Type B pancreatic cell (in vitro differentiated cells): ENCODE measurements at regions not wholly inside any gene's neighbourhood (a gene's known extent, or its start where the extent isn't known, plus 50 kb on each side); places are given as distances from the start of the nearest gene placed in this dataset.

ENCODE experiments used
- DNase-seq: peaks from one replicate; pipeline ENCODE4 v3.0.0; 2021; ENCODE audit warnings: mixed read lengths; ENCODE audit not compliant: unreplicated experiment; ENCODE audit errors: extremely low spot score
- H3K27ac Mint-ChIP-seq: 2 replicates; pipeline ENCODE4 v1.8.0; 2021; ENCODE audit warnings: mild to moderate bottlenecking, mixed read lengths
- H3K27me3 Mint-ChIP-seq: 2 replicates; pipeline ENCODE4 v1.8.0; 2021; ENCODE audit warnings: mixed read lengths
- H3K36me3 Mint-ChIP-seq: 2 replicates; pipeline ENCODE4 v1.8.0; 2021; ENCODE audit warnings: mixed read lengths
- H3K4me1 Mint-ChIP-seq: one replicate; pipeline ENCODE4 v1.8.0; 2021; ENCODE audit warnings: mixed read lengths; ENCODE audit not compliant: unreplicated experiment
- H3K4me3 Mint-ChIP-seq: 2 replicates; pipeline ENCODE4 v1.8.0; 2021; ENCODE audit warnings: mild to moderate bottlenecking, mixed read lengths
- H3K9me3 Mint-ChIP-seq: 2 replicates; pipeline ENCODE4 v1.8.0; 2021; ENCODE audit warnings: mixed read lengths
- TF ChIP-seq, protein P1 (sequence below): fragments of 200-600 bp; sonication (generic); conservative IDR thresholded peaks from 2 replicates; pipeline ENCODE4 v1.5.0; 2021; ENCODE audit warnings: antibody characterized with exemption, mild to moderate bottlenecking

DNA sequence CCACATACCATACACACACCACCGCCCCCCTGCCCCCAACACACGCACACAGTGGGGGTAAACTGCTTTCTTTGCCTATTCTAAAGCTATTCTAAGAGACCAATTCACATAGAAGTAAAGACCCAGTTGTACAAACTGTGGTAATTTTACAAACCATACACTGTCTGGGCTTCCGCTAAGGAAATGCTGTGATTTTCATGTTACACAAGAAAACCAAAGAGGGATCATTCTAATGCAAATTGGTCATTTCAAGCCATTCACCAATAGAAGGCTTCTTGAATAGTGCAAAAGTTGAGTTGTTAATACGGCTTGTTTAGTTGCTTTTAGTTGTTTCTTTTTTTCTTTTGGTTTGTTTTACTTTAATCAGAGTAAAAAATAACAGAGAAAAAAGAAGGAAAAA, 202.8 kb downstream of the EFNB2 start:
- no peak overlapping the region for H3K27ac Mint-ChIP-seq
- no peak overlapping the region for H3K4me3 Mint-ChIP-seq
- H3K36me3 Mint-ChIP-seq = no peaks in the 10 kb centered on the region
- no peak for DNase-seq
- TF ChIP-seq, protein P1, sequence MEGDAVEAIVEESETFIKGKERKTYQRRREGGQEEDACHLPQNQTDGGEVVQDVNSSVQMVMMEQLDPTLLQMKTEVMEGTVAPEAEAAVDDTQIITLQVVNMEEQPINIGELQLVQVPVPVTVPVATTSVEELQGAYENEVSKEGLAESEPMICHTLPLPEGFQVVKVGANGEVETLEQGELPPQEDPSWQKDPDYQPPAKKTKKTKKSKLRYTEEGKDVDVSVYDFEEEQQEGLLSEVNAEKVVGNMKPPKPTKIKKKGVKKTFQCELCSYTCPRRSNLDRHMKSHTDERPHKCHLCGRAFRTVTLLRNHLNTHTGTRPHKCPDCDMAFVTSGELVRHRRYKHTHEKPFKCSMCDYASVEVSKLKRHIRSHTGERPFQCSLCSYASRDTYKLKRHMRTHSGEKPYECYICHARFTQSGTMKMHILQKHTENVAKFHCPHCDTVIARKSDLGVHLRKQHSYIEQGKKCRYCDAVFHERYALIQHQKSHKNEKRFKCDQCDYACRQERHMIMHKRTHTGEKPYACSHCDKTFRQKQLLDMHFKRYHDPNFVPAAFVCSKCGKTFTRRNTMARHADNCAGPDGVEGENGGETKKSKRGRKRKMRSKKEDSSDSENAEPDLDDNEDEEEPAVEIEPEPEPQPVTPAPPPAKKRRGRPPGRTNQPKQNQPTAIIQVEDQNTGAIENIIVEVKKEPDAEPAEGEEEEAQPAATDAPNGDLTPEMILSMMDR = no peak
- no peaks in the 10 kb centered on the region for H3K9me3 Mint-ChIP-seq
- no peaks in the 10 kb centered on the region for H3K27me3 Mint-ChIP-seq
- H3K4me1 Mint-ChIP-seq = no peaks in the 10 kb centered on the region

DNA sequence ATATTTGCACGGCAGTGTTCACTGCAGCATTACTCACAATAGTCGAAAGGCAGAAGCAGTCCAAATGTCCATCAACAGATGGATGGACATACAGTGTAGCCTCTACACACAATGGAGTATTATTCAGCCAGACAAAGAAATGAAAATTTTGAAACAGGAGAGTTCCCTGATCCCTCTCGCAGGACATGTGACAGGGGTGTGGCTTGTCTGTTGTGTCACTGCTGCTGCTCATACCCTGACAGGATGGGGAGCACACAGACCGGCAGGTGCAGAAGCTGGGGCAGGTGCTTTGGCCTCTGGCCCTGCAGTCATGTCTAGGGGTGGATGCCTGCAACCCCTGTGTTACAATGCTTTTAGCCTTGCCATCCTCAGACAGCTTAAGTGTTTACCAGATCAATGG, 204.3 kb downstream of the EFNB2 start:
- no peak overlapping the region for H3K27ac Mint-ChIP-seq
- H3K4me1 Mint-ChIP-seq = no peaks in the 10 kb centered on the region
- TF ChIP-seq, protein P1 = no peak
- H3K27me3 Mint-ChIP-seq = no peaks in the 10 kb centered on the region
- H3K36me3 Mint-ChIP-seq = no peaks in the 10 kb centered on the region
- no peak overlapping the region for H3K4me3 Mint-ChIP-seq
- DNase-seq = no peak
- H3K9me3 Mint-ChIP-seq = no peaks in the 10 kb centered on the region

DNA sequence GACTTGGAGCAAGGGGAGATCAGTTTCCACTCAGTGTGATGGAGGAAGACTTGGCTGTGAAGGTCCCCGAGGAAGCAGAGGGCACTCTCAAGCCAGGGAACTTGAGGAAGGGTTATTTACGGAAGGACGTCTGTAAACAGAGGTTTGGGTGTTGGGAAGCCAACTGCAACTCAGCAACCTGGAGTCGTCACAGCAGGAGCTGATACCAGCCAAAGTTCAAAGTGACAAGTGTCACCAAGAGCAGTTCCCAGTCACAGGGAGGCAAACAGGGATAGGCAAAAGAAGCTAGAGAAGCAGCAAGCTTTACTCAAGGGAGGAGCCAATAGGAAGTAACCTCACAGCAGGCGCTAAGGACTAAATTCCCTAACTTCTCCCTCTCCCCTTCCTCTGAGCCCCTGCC, 205.5 kb downstream of the EFNB2 start:
- no peaks in the 10 kb centered on the region for H3K27me3 Mint-ChIP-seq
- no peak for DNase-seq
- no peaks in the 10 kb centered on the region for H3K4me1 Mint-ChIP-seq
- no peak overlapping the region for H3K4me3 Mint-ChIP-seq
- no peak overlapping the region for H3K27ac Mint-ChIP-seq
- TF ChIP-seq, protein P1 = no peak
- H3K36me3 Mint-ChIP-seq = no peaks in the 10 kb centered on the region
- no peaks in the 10 kb centered on the region for H3K9me3 Mint-ChIP-seq

DNA sequence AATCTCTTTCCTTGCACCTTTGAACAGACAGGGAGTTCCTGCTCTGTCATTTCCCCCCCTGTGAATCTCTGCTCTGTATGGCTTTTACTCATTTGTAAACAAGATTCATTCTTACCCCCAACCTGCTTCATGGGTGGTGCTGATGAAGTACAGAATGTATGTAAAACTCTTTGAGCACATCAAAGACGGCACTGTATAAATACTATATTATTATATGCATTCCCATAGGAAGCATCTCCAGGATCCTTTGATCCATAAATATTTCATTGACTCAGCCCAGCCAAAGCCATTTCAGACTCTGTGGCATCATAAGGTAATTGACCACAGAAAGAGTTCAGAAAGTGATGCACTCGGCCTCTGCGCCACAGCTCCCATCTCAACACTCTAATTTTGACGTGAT, 208.7 kb downstream of the EFNB2 start:
- DNase-seq = no peak
- H3K4me3 Mint-ChIP-seq = no peak overlapping the region
- H3K4me1 Mint-ChIP-seq = no peaks in the 10 kb centered on the region
- H3K27me3 Mint-ChIP-seq = no peaks in the 10 kb centered on the region
- TF ChIP-seq, protein P1 = no peak
- H3K27ac Mint-ChIP-seq = no peak overlapping the region
- H3K9me3 Mint-ChIP-seq = peaks cover 16% of the 10 kb centered on the region
- H3K36me3 Mint-ChIP-seq = peaks cover 10% of the 10 kb centered on the region

DNA sequence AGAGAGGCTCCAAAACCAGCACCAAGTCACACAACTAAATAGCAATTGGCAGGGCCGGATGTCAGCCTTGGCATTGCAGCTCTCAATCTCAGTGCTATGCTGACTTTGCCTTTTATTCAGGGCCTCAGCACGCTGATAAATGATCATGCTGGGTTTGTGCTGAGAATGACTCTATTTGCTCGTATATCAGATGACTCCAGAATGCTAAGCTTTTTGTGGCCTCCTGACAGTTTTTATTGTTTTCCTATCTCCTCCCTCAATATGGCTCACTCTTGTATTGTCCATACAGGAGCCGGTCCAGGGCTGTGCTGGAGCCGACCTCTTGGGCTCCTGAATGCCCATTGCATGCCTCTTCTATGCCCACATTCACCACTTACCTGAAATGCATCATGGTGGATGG, 211.0 kb downstream of the EFNB2 start:
- Mint-ChIP-seq H3K27me3 (no peaks in the 10 kb centered on the region), H3K9me3 (peaks cover 18% of the 10 kb centered on the region), H3K4me3 (no peak overlapping the region)

More for the DNA sequence above, 211.0 kb downstream of the EFNB2 start:
- Mint-ChIP-seq H3K4me1 (no peaks in the 10 kb centered on the region), H3K27ac (no peak overlapping the region), H3K36me3 (peaks cover 12% of the 10 kb centered on the region)
- no peak for DNase-seq
- TF ChIP-seq, protein P1 = no peak
